CD4-positive, alpha-beta T cell (primary cell): ENCODE measurements at regions not wholly inside any gene's neighbourhood (a gene's known extent, or its start where the extent isn't known, plus 50 kb on each side); places are given as distances from the start of the nearest gene placed in this dataset.
"Not testable (repeated sequence)": the region's sequence is repeated elsewhere in the genome, so short reads cannot be mapped to it uniquely, and the experiment has no call there.

Experiments used
- ATAC-seq: fragments of 200-7000 bp; cut with Tn5 transposase; one replicate; pipeline ENCODE4 v1.10.0; 2022; ENCODE audit warnings: mild to moderate bottlenecking; ENCODE audit not compliant: poor library complexity
- CTCF ChIA-PET: fragments of 350-600 bp; sonication (Branson Sonifier 250); formaldehyde crosslinking; loops from one replicate; lab custom pipeline; 2021; ENCODE audit warnings: antibody characterized with exemption, inconsistent platforms; lab: Charles Lee
- POLR2A ChIA-PET: fragments of 350-600 bp; sonication (Branson Sonifier 250); formaldehyde crosslinking; loops from one replicate; lab custom pipeline; 2021; ENCODE audit warnings: antibody characterized with exemption, inconsistent platforms; lab: Charles Lee
- DNase-seq, 14 experiments: peaks; one replicate each; pipeline ENCODE4 v3.0.0-alpha.2; 2013 to 2020; ENCODE audit warnings: mixed read lengths in 2 of 14
- H3K27ac ChIP-seq, 2 donors: one replicate each; pipeline versions ENCODE4 v1.5.1 to v1.7.0; 2013; ENCODE audit warnings: low read length in 2 of 2, low read depth in 1 of 2, mild to moderate bottlenecking in 1 of 2
- H3K27me3 ChIP-seq, 2 experiments: 1 replicate in 1 of 2; 2 replicates in 1 of 2; pipeline versions ENCODE4 v1.6.1 to v1.7.0; 2013; ENCODE audit warnings: low read length in 2 of 2, control low read depth in 1 of 2, mild to moderate bottlenecking in 1 of 2, moderate library complexity in 1 of 2; ENCODE audit not compliant: insufficient read depth in 2 of 2, control insufficient read depth in 1 of 2
- H3K36me3 ChIP-seq: one replicate; pipeline ENCODE4 v1.6.1; 2013; ENCODE audit warnings: low read length, control low read depth; ENCODE audit not compliant: insufficient read depth
- H3K4me1 ChIP-seq: one replicate; pipeline ENCODE4 v1.6.1; 2013; ENCODE audit warnings: low read length, control low read depth; ENCODE audit not compliant: insufficient read depth
- H3K4me3 ChIP-seq: one replicate; pipeline ENCODE4 v1.5.1; 2013; ENCODE audit warnings: mild to moderate bottlenecking, low read length, moderate library complexity
- H3K9me3 ChIP-seq, 2 experiments: 1 replicate in 1 of 2; 2 replicates in 1 of 2; pipeline versions ENCODE4 v1.6.1 to v1.7.0; 2013; ENCODE audit warnings: low read length in 2 of 2, mild to moderate bottlenecking in 2 of 2, control low read depth in 1 of 2, moderate library complexity in 1 of 2; ENCODE audit not compliant: control insufficient read depth in 1 of 2, insufficient read depth in 1 of 2
- H3K27ac Mint-ChIP-seq: one replicate; pipeline ENCODE4 v1.8.0; 2020; ENCODE audit warnings: mixed read lengths
- H3K27me3 Mint-ChIP-seq: one replicate; pipeline ENCODE4 v1.8.0; 2021; ENCODE audit warnings: mixed read lengths
- H3K36me3 Mint-ChIP-seq: one replicate; pipeline ENCODE4 v1.8.0; 2021; ENCODE audit warnings: low read depth, mixed read lengths
- H3K4me1 Mint-ChIP-seq: one replicate; pipeline ENCODE4 v1.8.0; 2021; ENCODE audit warnings: low read depth, mixed read lengths
- H3K4me3 Mint-ChIP-seq: one replicate; pipeline ENCODE4 v1.8.0; 2020; ENCODE audit warnings: mild to moderate bottlenecking, mixed read lengths
- H3K9me3 Mint-ChIP-seq: one replicate; pipeline ENCODE4 v1.8.0; 2020; ENCODE audit warnings: mixed read lengths
- intact Hi-C, 2 experiments: fragments of 100-400 bp; cut with DNase I in 1 of 2; cut with micrococcal nuclease in 1 of 2; formaldehyde crosslinking; loops; one replicate each; pipeline versions ENCODE4 v1.15.1 to v1.9.0; 2023 to 2025; cut with DNase I, micrococcal nuclease

DNA sequence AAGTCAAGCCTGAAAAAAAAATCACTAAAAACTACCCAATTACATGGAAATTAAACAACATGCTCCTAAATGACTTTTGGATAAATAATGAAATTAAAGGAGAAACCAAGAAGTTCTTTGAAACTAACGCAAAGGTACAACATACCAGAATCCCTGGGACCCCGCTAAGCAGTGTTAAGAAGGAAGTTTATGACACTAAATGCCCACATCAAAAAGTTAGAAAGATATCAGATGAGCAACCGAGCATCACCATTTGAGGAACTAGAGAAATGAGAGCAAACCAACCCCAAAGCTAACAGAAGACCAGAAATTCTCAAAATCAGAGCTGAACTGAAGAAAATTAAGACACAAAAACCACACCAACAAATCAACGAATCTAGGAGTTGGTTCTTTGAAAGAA lies 173.5 kb downstream of the ZFY start:
- CTCF ChIA-PET: not testable (repeated sequence)

DNA sequence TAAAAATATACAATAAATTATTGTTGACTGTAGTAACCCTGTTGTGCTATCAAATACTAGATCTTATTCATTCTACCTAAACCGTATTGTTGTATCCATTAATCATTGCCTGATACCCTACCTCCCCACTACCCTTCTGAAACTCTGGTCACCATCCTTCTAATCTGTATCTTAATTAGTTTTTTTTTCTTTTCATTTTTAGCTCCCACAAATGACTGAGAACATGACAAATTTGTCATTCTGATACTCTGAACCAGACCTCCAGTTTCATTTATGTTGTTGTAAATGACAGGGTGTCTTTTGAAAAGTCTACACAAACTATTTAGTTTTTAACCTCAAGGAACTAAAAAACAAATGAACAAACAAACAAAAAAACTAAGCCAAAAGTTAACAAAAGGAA lies 185.1 kb downstream of the ZFY start:
- CTCF ChIA-PET, H3K36me3 Mint-ChIP-seq, ATAC-seq, H3K27ac ChIP-seq, H3K36me3 ChIP-seq, H3K9me3 ChIP-seq, H3K4me3 ChIP-seq, H3K9me3 Mint-ChIP-seq, H3K27me3 ChIP-seq, POLR2A ChIA-PET, H3K27ac Mint-ChIP-seq, DNase-seq, H3K4me1 ChIP-seq, intact Hi-C loops, H3K4me3 Mint-ChIP-seq, H3K4me1 Mint-ChIP-seq, H3K27me3 Mint-ChIP-seq: not testable (repeated sequence)

More for the DNA sequence above, 173.5 kb downstream of the ZFY start:
- intact Hi-C loops, H3K27me3 Mint-ChIP-seq, DNase-seq, H3K4me3 Mint-ChIP-seq, H3K27me3 ChIP-seq, H3K4me1 Mint-ChIP-seq, H3K27ac ChIP-seq, H3K4me1 ChIP-seq, H3K27ac Mint-ChIP-seq, H3K4me3 ChIP-seq, H3K36me3 ChIP-seq, H3K9me3 ChIP-seq, POLR2A ChIA-PET, H3K36me3 Mint-ChIP-seq, H3K9me3 Mint-ChIP-seq, ATAC-seq: not testable (repeated sequence)

DNA sequence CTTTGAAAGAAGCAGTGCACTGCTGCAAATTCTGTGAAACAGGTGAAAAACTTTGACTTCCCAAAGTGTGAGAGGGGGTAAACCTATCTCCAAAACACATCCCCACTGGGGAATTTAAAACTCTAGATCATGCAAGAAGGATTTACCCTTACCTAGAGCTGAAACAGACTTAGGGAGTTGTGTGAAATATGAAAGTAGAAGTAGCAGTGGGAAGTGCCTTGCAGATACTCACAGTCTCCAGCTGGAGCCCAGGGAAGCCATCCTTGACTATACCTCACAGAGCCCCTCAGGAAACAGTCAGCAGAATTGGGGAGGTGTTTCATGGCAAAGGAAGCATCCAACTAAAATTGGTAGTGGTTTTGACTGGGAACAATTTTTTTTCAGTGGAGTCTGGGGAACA lies 185.5 kb downstream of the ZFY start:
- H3K4me3 Mint-ChIP-seq, H3K9me3 Mint-ChIP-seq, H3K27me3 ChIP-seq, H3K27ac Mint-ChIP-seq, CTCF ChIA-PET, H3K9me3 ChIP-seq, H3K36me3 Mint-ChIP-seq, H3K36me3 ChIP-seq, H3K27me3 Mint-ChIP-seq, H3K4me1 ChIP-seq, DNase-seq, H3K4me1 Mint-ChIP-seq, intact Hi-C loops, ATAC-seq, H3K27ac ChIP-seq, POLR2A ChIA-PET, H3K4me3 ChIP-seq: not testable (repeated sequence)

DNA sequence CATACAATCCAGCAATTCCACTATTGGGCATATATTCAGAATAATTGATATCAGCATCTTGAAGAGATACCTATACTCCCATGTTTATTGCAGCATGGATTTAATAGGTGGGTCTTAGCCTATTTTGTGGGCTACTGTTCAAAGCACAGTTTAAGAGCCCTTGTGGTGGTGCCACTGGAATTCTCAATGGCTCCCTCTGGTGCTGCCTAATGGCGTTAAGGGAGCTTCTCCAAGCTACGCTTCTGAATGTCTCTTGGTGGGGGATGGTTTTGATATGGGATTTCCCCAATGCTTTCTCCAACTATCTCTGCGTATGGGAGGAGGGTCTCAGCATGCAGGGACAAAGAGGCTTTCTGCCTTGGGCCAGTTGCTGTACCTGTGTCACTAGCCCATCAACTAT lies 188.3 kb downstream of the ZFY start:
- H3K9me3 Mint-ChIP-seq, H3K27ac Mint-ChIP-seq, H3K27me3 ChIP-seq, CTCF ChIA-PET, H3K36me3 ChIP-seq, intact Hi-C loops, H3K36me3 Mint-ChIP-seq, H3K4me1 ChIP-seq, DNase-seq, H3K9me3 ChIP-seq, H3K4me3 Mint-ChIP-seq, H3K4me1 Mint-ChIP-seq, POLR2A ChIA-PET, ATAC-seq, H3K27ac ChIP-seq, H3K4me3 ChIP-seq, H3K27me3 Mint-ChIP-seq: not testable (repeated sequence)

DNA sequence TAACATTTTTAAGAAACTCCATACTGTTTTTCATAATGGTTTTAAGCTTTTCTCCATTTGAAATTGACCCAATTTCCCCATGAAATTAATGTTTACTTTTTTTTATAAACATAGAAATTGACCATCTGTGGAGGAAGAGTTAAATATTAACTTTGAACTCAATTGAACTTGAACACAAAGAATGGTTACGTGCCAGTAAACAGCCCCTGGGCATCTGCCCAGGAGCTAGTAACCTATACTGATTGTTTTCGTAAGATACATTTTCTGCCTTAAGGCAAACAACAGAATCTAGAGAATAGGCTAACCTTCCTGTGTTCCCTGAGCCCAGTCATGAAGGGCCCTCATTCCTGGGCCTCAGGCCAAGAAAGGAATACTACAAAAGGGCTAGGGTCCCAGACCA lies 235.9 kb downstream of the ZFY start:
- H3K4me3 ChIP-seq, H3K4me1 Mint-ChIP-seq, H3K9me3 Mint-ChIP-seq, H3K27me3 Mint-ChIP-seq, DNase-seq, H3K27ac ChIP-seq, ATAC-seq, H3K27me3 ChIP-seq, H3K4me3 Mint-ChIP-seq, H3K36me3 ChIP-seq, H3K36me3 Mint-ChIP-seq, intact Hi-C loops, POLR2A ChIA-PET, H3K4me1 ChIP-seq, H3K9me3 ChIP-seq, CTCF ChIA-PET, H3K27ac Mint-ChIP-seq: not testable (repeated sequence)

DNA sequence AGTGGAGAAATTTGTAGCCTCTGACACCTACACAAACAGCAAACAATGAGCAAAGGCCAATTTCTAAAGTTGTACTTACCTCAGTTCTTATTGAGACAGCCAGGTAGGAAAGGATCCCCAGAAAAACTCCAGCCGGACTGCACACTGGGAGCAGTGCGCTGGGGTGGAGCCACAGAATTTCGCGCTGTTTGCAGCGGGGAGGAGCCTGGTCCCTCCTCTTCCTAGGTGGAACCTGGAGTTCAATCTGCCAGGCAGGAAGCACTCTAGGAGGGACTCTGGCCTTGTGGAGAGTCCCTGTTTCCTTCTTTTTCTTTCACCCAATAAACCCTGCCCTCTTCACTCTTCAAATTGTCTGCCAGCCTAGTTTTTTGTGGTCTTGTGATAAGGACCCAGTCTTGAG lies 259.9 kb downstream of the ZFY start:
- intact Hi-C loops, H3K9me3 ChIP-seq, H3K27ac Mint-ChIP-seq, H3K27me3 ChIP-seq, H3K9me3 Mint-ChIP-seq, H3K27ac ChIP-seq, ATAC-seq, H3K4me1 Mint-ChIP-seq, H3K4me3 Mint-ChIP-seq, H3K36me3 ChIP-seq, H3K27me3 Mint-ChIP-seq, POLR2A ChIA-PET, CTCF ChIA-PET, H3K4me1 ChIP-seq, DNase-seq, H3K4me3 ChIP-seq, H3K36me3 Mint-ChIP-seq: not testable (repeated sequence)

DNA sequence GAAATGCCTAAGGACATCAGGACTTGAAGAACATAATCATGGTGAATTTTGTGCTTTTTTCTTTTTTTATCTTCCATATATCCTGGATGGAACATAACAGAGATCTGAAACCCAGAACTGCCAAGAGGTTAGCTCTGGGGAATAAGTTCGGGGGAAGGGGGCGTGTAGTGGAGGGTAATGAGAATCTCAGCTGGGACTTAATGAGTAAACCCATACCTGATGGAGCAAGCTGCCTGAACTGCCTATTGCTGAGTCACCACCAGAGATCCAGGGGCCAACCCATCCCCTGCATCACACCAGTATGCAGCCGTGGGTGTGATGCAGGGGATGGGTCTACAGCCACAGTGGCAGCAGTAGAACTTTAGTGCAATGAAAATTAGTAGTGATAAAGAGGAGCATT lies 267.1 kb downstream of the ZFY start:
- H3K4me1 Mint-ChIP-seq, H3K9me3 Mint-ChIP-seq, H3K36me3 Mint-ChIP-seq, H3K27me3 Mint-ChIP-seq, ATAC-seq, H3K27ac Mint-ChIP-seq, H3K4me3 Mint-ChIP-seq, H3K36me3 ChIP-seq, DNase-seq, H3K4me3 ChIP-seq, H3K9me3 ChIP-seq, CTCF ChIA-PET, H3K27ac ChIP-seq, H3K4me1 ChIP-seq, H3K27me3 ChIP-seq, POLR2A ChIA-PET, intact Hi-C loops: not testable (repeated sequence)
